ENCODE measurements at regions not wholly inside any gene's neighbourhood (a gene's known extent, or its start where the extent isn't known, plus 50 kb on each side); places are given as distances from the start of the nearest gene placed in this dataset.

DNA sequence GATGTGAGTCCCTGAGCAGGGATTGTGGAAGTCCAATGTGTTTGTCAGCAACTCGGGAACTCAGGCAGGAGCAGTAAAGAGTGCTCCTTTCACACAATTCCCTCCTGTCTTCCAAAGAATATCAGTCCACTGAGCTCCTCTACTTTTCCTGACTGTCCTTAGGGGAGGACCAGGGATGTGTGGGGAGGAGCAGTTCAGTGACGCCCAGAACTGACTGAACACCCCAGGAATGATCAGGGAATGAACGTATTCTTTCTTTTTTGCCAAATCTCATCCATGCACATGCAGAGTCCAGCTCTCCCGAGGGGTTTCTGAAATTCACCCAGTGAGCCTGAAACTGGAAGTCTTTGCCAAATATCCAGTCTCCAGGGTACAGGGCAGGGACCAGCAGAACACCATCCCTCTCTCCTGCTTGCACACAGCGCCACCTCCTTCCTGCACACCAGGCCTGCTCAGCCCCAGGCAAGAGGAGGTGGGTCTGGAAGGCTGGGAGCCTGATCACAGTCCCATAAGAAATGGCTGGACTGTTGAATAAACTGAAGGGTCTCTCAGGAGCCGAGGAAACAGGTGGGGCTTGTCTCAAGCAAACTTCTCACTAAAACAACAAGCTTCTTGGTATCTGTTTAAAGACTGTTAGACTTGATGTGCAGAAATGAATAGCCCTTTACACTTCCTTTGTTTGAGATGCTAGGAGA is 294.7 kb downstream of the C7orf25 start:
- Histone ChIP-seq H2AK5ac (ENCODE audit: low read depth, low read length) (no peak overlapping the region), H3K23me2 (ENCODE audit: low read depth, low read length) (no peaks in the 10 kb centered on the region), H3K79me1 (ENCODE audit: low read depth, low read length) (no peaks in the 10 kb centered on the region), H3K18ac (ENCODE audit: extremely low read depth, low read length) (no peak overlapping the region), H3K79me2 (ENCODE audit: control insufficient read depth in 1 of 2, insufficient read depth in 2 of 2, low read length in 2 of 2) (no peaks in the 10 kb centered on the region), H3K4me1 (replicated peaks in 1 of 4; ENCODE audit: control insufficient read depth in 3 of 4, insufficient read depth in 4 of 4, low read length in 3 of 4) (peaks cover 0 to 4% (median 2%) of the 10 kb centered on the region in 4 experiments; a peak in 2 of 7 replicates), H4K8ac (ENCODE audit: extremely low read depth, insufficient read depth, low read length) (no peak overlapping the region), H3K56ac (replicated peaks; ENCODE audit: insufficient read length, low read depth, low read length) (no peak overlapping the region), H3K4me2 (ENCODE audit: insufficient read depth in 1 of 2, low read depth in 2 of 2, low read length in 2 of 2) (no peak overlapping the region), H3K36me3 (ENCODE audit: control insufficient read depth in 2 of 4, insufficient read depth in 4 of 4, low read length in 3 of 4) (no peaks in the 10 kb centered on the region), H3K4ac (replicated peaks; ENCODE audit: insufficient read length, low read depth, low read length) (no peak overlapping the region), H2BK5ac (ENCODE audit: low read depth, low read length) (no peak overlapping the region; the same call in 1 of the 2 replicates), H3K14ac (ENCODE audit: insufficient read length) (no peak overlapping the region), H2BK120ac (replicated peaks; ENCODE audit: low read depth, low read length) (no peak overlapping the region), H3K23ac (ENCODE audit: insufficient read length) (no peak overlapping the region), H2BK15ac (ENCODE audit: low read length) (peak overlapping the region; percentile 36; the same call in 1 of the 2 replicates), H4K91ac (replicated peaks; ENCODE audit: insufficient read length, low read length) (no peak overlapping the region), H4K5ac (ENCODE audit: insufficient read length, low read depth, low read length) (no peak overlapping the region), H3K27ac (ENCODE audit: low read depth, low read length) (no peak overlapping the region), H3K9me3 (ENCODE audit: insufficient read depth in 2 of 2, low read depth in 1 of 2, low read length in 1 of 2) (no peaks in the 10 kb centered on the region), H3K27me3 (replicated peaks in 1 of 4; ENCODE audit: control insufficient read depth in 3 of 4, extremely low read depth in 1 of 4, insufficient read depth in 3 of 4, low read length in 3 of 4) (no peaks in the 10 kb centered on the region), H3K9ac (replicated peaks in 1 of 4; ENCODE audit: extremely low read depth in 1 of 4, low read depth in 3 of 4, low read length in 3 of 4) (no peak overlapping the region), H2BK20ac (ENCODE audit: low read length) (no peak overlapping the region), H3K4me3 (ENCODE audit: extremely low read depth in 1 of 4, insufficient read depth in 2 of 4, low read depth in 3 of 4, low read length in 4 of 4) (no peak overlapping the region), H2AFZ (ENCODE audit: low read length) (peak overlapping the region; percentile 61), H4K20me1 (replicated peaks in 1 of 2; ENCODE audit: control insufficient read depth in 1 of 2, insufficient read depth in 2 of 2, low read length in 2 of 2) (no peaks in the 10 kb centered on the region), H2BK12ac (ENCODE audit: low read depth, low read length) (no peak overlapping the region)
- CTCF ChIA-PET (ENCODE audit: partially characterized antibody), result interaction anchor here (1.1 to 2.1 kb wide), 11 partner anchors 8 to 677 kb away, joined by 3 to 11 read pairs (median 4); no protein-coding TSS in a partner anchor
- POLR2A ChIA-PET (ENCODE audit: partially characterized antibody), result no interaction called here
- DNase-seq (ENCODE audit: low read depth in 1 of 2, low spot score in 2 of 2) (no peak), FAIRE-seq (no peak)
- TF ChIP-seq RAD21 (IDR thresholded peaks at IDR 0.05 in 1 of 2, conservative IDR thresholded peaks at IDR 0.05 in 1 of 2; ENCODE audit: low read depth in 2 of 2, low read length in 2 of 2) (peak in 1 of 2 experiments; percentile 32; a peak in 1 of 4 replicates), GABPA (IDR thresholded peaks at IDR 0.05; ENCODE audit: borderline replicate concordance, insufficient read depth, low read length) (no peak)
- WGBS, 2 experiments (ENCODE audit: extremely low coverage in 1 of 2, insufficient coverage in 1 of 2, insufficient read length in 1 of 2, insufficient replicate concordance in 2 of 2, low coverage in 1 of 2, low lambda C conversion rate in 2 of 2, missing lambda C conversion rate in 1 of 2), result 85% methylated on average over 6 of the region's 6 CpGs; no CpG with 5 or more reads in 1 of the 2 experiments

Measured in H1 (cell line).